NB4 (cell line): ENCODE measurements at regions not wholly inside any gene's neighbourhood (a gene's known extent, or its start where the extent isn't known, plus 50 kb on each side); places are given as distances from the start of the nearest gene placed in this dataset.

Experiments
- MYC ChIP-seq: IDR thresholded peaks from 2 replicates; pipeline ENCODE4 v1.6.1; 2011; ENCODE audit warnings: low read depth, low read length
- POLR2A ChIP-seq: IDR thresholded peaks from 2 replicates; pipeline ENCODE4 v1.6.1; 2011; ENCODE audit warnings: mild to moderate bottlenecking; ENCODE audit not compliant: insufficient read length; ENCODE audit errors: extremely low read depth
- TF ChIP-seq, protein P1 (sequence below): IDR thresholded peaks from one replicate; pipeline ENCODE4 v1.5.1; 2012; ENCODE audit warnings: low read depth, low read length
- TF ChIP-seq, protein P2 (sequence below): IDR thresholded peaks from 2 replicates; pipeline ENCODE4 v1.6.1; 2011; ENCODE audit warnings: low read depth, low read length

DNA sequence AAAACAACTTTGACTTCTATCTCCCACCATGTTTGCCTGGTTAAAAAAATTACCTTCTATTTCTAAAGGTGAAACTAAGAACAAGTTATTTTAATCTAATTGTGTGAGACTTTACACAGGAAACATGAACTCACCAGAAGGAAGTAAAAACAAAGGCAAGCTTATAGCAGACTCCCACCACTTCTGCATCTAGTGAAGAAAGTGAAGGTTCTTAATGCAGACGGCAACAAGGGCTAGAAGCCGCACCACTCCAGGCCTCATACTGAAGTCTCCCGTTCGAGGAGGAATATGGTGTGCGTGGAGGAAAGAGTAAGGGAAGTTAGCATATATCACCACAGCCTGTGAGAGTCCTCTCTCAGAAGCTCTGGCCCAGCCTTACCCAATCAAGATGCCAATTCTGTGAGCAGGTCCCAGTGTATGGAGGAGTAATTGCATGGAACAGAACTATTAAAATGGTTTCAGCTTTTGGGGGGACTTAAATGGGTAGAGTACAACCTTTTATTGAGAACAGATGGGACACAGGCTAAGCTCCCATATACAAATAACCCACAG lies 958.7 kb downstream of the BCL11A start:
- TF ChIP-seq POLR2A (no peak), MYC (no peak)
- TF ChIP-seq, protein P1, sequence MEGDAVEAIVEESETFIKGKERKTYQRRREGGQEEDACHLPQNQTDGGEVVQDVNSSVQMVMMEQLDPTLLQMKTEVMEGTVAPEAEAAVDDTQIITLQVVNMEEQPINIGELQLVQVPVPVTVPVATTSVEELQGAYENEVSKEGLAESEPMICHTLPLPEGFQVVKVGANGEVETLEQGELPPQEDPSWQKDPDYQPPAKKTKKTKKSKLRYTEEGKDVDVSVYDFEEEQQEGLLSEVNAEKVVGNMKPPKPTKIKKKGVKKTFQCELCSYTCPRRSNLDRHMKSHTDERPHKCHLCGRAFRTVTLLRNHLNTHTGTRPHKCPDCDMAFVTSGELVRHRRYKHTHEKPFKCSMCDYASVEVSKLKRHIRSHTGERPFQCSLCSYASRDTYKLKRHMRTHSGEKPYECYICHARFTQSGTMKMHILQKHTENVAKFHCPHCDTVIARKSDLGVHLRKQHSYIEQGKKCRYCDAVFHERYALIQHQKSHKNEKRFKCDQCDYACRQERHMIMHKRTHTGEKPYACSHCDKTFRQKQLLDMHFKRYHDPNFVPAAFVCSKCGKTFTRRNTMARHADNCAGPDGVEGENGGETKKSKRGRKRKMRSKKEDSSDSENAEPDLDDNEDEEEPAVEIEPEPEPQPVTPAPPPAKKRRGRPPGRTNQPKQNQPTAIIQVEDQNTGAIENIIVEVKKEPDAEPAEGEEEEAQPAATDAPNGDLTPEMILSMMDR = no peak
- TF ChIP-seq, protein P2, sequence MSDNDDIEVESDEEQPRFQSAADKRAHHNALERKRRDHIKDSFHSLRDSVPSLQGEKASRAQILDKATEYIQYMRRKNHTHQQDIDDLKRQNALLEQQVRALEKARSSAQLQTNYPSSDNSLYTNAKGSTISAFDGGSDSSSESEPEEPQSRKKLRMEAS = no peak
